Activated T-cell treated with anti-CD3 and anti-CD28 coated beads, Interleukin-2, amount 50 U/mL, for 72 hours (primary cell): ENCODE measurements at regions not wholly inside any gene's neighbourhood (a gene's known extent, or its start where the extent isn't known, plus 50 kb on each side); places are given as distances from the start of the nearest gene placed in this dataset.
"Not testable (repeated sequence)": the region's sequence is repeated elsewhere in the genome, so short reads cannot be mapped to it uniquely, and the experiment has no call there.

ENCODE experiments used
- ATAC-seq, 2 donors: fragments of 150-1000 bp; cut with Tn5 transposase; replicated peaks in 1 of 2; 2 replicates each; pipeline ENCODE4 v1.10.0; 2021; ENCODE audit warnings: moderate library complexity in 2 of 2, mild to moderate bottlenecking in 1 of 2
- DNase-seq, 2 donors: peaks; one replicate each; pipeline ENCODE4 v3.0.0; 2021 to 2022; ENCODE audit warnings: mixed read lengths in 1 of 2
- H3K27ac Mint-ChIP-seq: one replicate; pipeline ENCODE4 v1.8.0; 2022; ENCODE audit warnings: mild to moderate bottlenecking, moderate library complexity, mixed read lengths
- H3K27me3 Mint-ChIP-seq: one replicate; pipeline ENCODE4 v1.8.0; 2022; ENCODE audit warnings: low read depth, mixed read lengths
- H3K36me3 Mint-ChIP-seq, 2 donors: one replicate each; pipeline ENCODE4 v1.8.0; 2022; ENCODE audit warnings: mixed read lengths in 2 of 2, mild to moderate bottlenecking in 1 of 2; ENCODE audit not compliant: insufficient read depth in 2 of 2
- H3K4me1 Mint-ChIP-seq: one replicate; pipeline ENCODE4 v1.8.0; 2022; ENCODE audit warnings: low read depth, mixed read lengths
- H3K4me3 Mint-ChIP-seq, 2 donors: one replicate each; pipeline ENCODE4 v1.8.0; 2022; ENCODE audit warnings: mild to moderate bottlenecking in 2 of 2, mixed read lengths in 2 of 2, moderate library complexity in 2 of 2
- H3K9me3 Mint-ChIP-seq, 2 donors: one replicate each; pipeline ENCODE4 v1.8.0; 2022; ENCODE audit warnings: mixed read lengths in 2 of 2

GRCh38 chr2:40028792-40029488 is 249.9 kb upstream of the THUMPD2 start:
- peaks cover 2 to 18% of the 10 kb centered on the region in 2 donors for H3K36me3 Mint-ChIP-seq
- no peak overlapping the region for H3K27ac Mint-ChIP-seq
- H3K4me1 Mint-ChIP-seq, result peaks cover 36% of the 10 kb centered on the region
- H3K4me3 Mint-ChIP-seq, result no peak overlapping the region
- no peak for ATAC-seq
- H3K27me3 Mint-ChIP-seq, result peaks cover 7% of the 10 kb centered on the region
- peaks cover 2 to 14% of the 10 kb centered on the region in 2 donors for H3K9me3 Mint-ChIP-seq
- DNase-seq, result no peak

- Mint-ChIP-seq H3K36me3 (peaks cover 2 to 14% of the 10 kb centered on the region in 2 donors), H3K27ac (no peak overlapping the region), H3K4me1 (peaks cover 29% of the 10 kb centered on the region), H3K9me3 (peaks cover 2 to 11% of the 10 kb centered on the region in 2 donors), H3K4me3 (no peak overlapping the region), H3K27me3 (peaks cover 7% of the 10 kb centered on the region)
- no peak for DNase-seq
- no peak for ATAC-seq
Measured at GRCh38 chr2:40027968-40028367, 248.9 kb upstream of the THUMPD2 start.

- H3K27me3 Mint-ChIP-seq, H3K27ac Mint-ChIP-seq, ATAC-seq, H3K4me3 Mint-ChIP-seq, DNase-seq: not testable (repeated sequence)
- Mint-ChIP-seq H3K36me3 (peaks cover 5 to 32% of the 10 kb centered on the region in 2 donors), H3K9me3 (peaks cover 5 to 16% of the 10 kb centered on the region in 2 donors), H3K4me1 (peaks cover 11% of the 10 kb centered on the region)
Measured at GRCh38 chr2:40025276-40025675, 246.2 kb upstream of the THUMPD2 start.

- Mint-ChIP-seq H3K36me3 (peaks cover 5 to 36% of the 10 kb centered on the region in 2 donors), H3K4me3 (no peak overlapping the region), H3K27ac (no peak overlapping the region), H3K9me3 (peaks cover 5 to 15% of the 10 kb centered on the region in 2 donors), H3K4me1 (no peaks in the 10 kb centered on the region), H3K27me3 (no peaks in the 10 kb centered on the region)
- no peak for ATAC-seq
- no peak for DNase-seq
Measured at GRCh38 chr2:40020997-40021396, 241.9 kb upstream of the THUMPD2 start.

GRCh38 chr2:40016151-40016885 is 237.3 kb upstream of the THUMPD2 start:
- H3K36me3 Mint-ChIP-seq, result peaks cover 0 to 29% of the 10 kb centered on the region in 2 donors
- H3K4me3 Mint-ChIP-seq, result no peak overlapping the region
- ATAC-seq, result no peak
- H3K4me1 Mint-ChIP-seq, result no peaks in the 10 kb centered on the region
- DNase-seq, result no peak
- peaks cover 2 to 14% of the 10 kb centered on the region in 2 donors for H3K9me3 Mint-ChIP-seq
- H3K27ac Mint-ChIP-seq, result no peak overlapping the region
- no peaks in the 10 kb centered on the region for H3K27me3 Mint-ChIP-seq

GRCh38 chr2:40013962-40014361 is 234.9 kb upstream of the THUMPD2 start:
- DNase-seq, H3K27ac Mint-ChIP-seq, ATAC-seq, H3K4me3 Mint-ChIP-seq, H3K9me3 Mint-ChIP-seq, H3K27me3 Mint-ChIP-seq, H3K4me1 Mint-ChIP-seq: not testable (repeated sequence)
- peaks cover 0 to 17% of the 10 kb centered on the region in 2 donors for H3K36me3 Mint-ChIP-seq

- H3K4me1 Mint-ChIP-seq, result peaks cover 11% of the 10 kb centered on the region
- no peaks in the 10 kb centered on the region for H3K27me3 Mint-ChIP-seq
- no peaks in the 10 kb centered on the region for H3K36me3 Mint-ChIP-seq
- peak overlapping the region; percentile 72 for H3K27ac Mint-ChIP-seq
- no peak for DNase-seq
- peak; percentile 75 to 80 for ATAC-seq
- peaks cover 0 to 4% of the 10 kb centered on the region in 2 donors for H3K9me3 Mint-ChIP-seq
- H3K4me3 Mint-ChIP-seq, result peak overlapping the region in 1 of 2 donors; percentile 18
Measured at GRCh38 chr2:40004336-40004735, 225.3 kb upstream of the THUMPD2 start.

- peaks cover 2 to 3% of the 10 kb centered on the region in 2 donors for H3K9me3 Mint-ChIP-seq
- peak overlapping the region; percentile 15 for H3K27ac Mint-ChIP-seq
- no peaks in the 10 kb centered on the region for H3K27me3 Mint-ChIP-seq
- peaks cover 0 to 3% of the 10 kb centered on the region in 2 donors for H3K36me3 Mint-ChIP-seq
- no peak overlapping the region for H3K4me3 Mint-ChIP-seq
- DNase-seq (no peak), ATAC-seq (no peak)
- peaks cover 11% of the 10 kb centered on the region for H3K4me1 Mint-ChIP-seq
Measured at GRCh38 chr2:40002339-40002738, 223.3 kb upstream of the THUMPD2 start.

- Mint-ChIP-seq H3K27ac (no peak overlapping the region), H3K36me3 (peaks cover 0 to 7% of the 10 kb centered on the region in 2 donors), H3K27me3 (no peaks in the 10 kb centered on the region), H3K4me1 (peaks cover 36% of the 10 kb centered on the region), H3K9me3 (peaks cover 2 to 3% of the 10 kb centered on the region in 2 donors), H3K4me3 (no peak overlapping the region)
- ATAC-seq, result no peak
- no peak for DNase-seq
Measured at GRCh38 chr2:39999864-40000263, 220.8 kb upstream of the THUMPD2 start.

GRCh38 chr2:39998617-39999016 is 219.6 kb upstream of the THUMPD2 start:
- Mint-ChIP-seq H3K4me1 (peaks cover 28% of the 10 kb centered on the region), H3K9me3 (peaks cover 2 to 3% of the 10 kb centered on the region in 2 donors), H3K4me3 (no peak overlapping the region), H3K27ac (no peak overlapping the region), H3K36me3 (peaks cover 0 to 7% of the 10 kb centered on the region in 2 donors), H3K27me3 (no peaks in the 10 kb centered on the region)
- ATAC-seq, result no peak
- DNase-seq, result no peak

- Mint-ChIP-seq H3K4me1 (peaks cover 36% of the 10 kb centered on the region), H3K36me3 (peaks cover 2 to 12% of the 10 kb centered on the region in 2 donors), H3K27ac (peak overlapping the region; percentile 93), H3K4me3 (peak overlapping the region; percentile 63 to 71), H3K9me3 (peaks cover 3 to 6% of the 10 kb centered on the region in 2 donors), H3K27me3 (no peaks in the 10 kb centered on the region)
- DNase-seq (peak; percentile 41 to 63), ATAC-seq (peak; percentile 92 to 93)
Measured at GRCh38 chr2:39996653-39997080, 217.6 kb upstream of the THUMPD2 start.

- Mint-ChIP-seq H3K4me1 (peaks cover 36% of the 10 kb centered on the region), H3K27me3 (no peaks in the 10 kb centered on the region), H3K9me3 (peaks cover 3 to 5% of the 10 kb centered on the region in 2 donors), H3K4me3 (peak overlapping the region; percentile 63 to 71), H3K36me3 (peaks cover 2 to 12% of the 10 kb centered on the region in 2 donors), H3K27ac (peak overlapping the region; percentile 93)
- DNase-seq (peak in 1 of 2 donors; percentile 8), ATAC-seq (peak; percentile 27 to 37)
Measured at GRCh38 chr2:39995005-39995737, 216.1 kb upstream of the THUMPD2 start.

- Mint-ChIP-seq H3K9me3 (peaks cover 3 to 5% of the 10 kb centered on the region in 2 donors), H3K4me3 (no peak overlapping the region), H3K27ac (no peak overlapping the region), H3K36me3 (peaks cover 2 to 12% of the 10 kb centered on the region in 2 donors), H3K4me1 (peaks cover 36% of the 10 kb centered on the region), H3K27me3 (no peaks in the 10 kb centered on the region)
- ATAC-seq (no peak), DNase-seq (no peak)
Measured at GRCh38 chr2:39994151-39994550, 215.1 kb upstream of the THUMPD2 start.
